Endothelial cell of umbilical vein (primary cell): ENCODE measurements at regions not wholly inside any gene's neighbourhood (a gene's known extent, or its start where the extent isn't known, plus 50 kb on each side); places are given as distances from the start of the nearest gene placed in this dataset.

ENCODE experiments used
- BruUV-seq: library from RNA; stranded (reverse); fragments of 400-500 nt; replicated peaks from 2 replicates; lab custom pipeline; 2021; lab: Mats Ljungman, UMichigan
- CTCF ChIA-PET: fragments of 300-600, 350-600 bp; sonication (Branson Sonifier 250); formaldehyde crosslinking; loops from one replicate; lab custom pipeline; 2021; ENCODE audit warnings: antibody characterized with exemption, inconsistent platforms; lab: Charles Lee
- POLR2A ChIA-PET: fragments of 300-600, 350-600 bp; sonication (Branson Sonifier 250); formaldehyde crosslinking; loops from one replicate; lab custom pipeline; 2021; ENCODE audit warnings: antibody characterized with exemption, inconsistent platforms; lab: Charles Lee
- DNase-seq: peaks from one replicate; pipeline ENCODE4 v3.0.0-alpha.2; 2011; ENCODE audit warnings: low read depth, low spot score
- FAIRE-seq: peaks from 2 replicates; lab custom pipeline; 2011; peaks lifted over from hg19 to GRCh38; lab: Jason Lieb, UNC
- H2AFZ ChIP-seq: 2 replicates; pipeline ENCODE4 v1.6.0; 2012; ENCODE audit warnings: low read depth, low read length, control low read depth, inconsistent platforms
- H3K27ac ChIP-seq: 2 replicates; pipeline ENCODE4 v1.5.1; 2011; ENCODE audit warnings: low read depth, mild to moderate bottlenecking, control low read depth, low read length, moderate library complexity; ENCODE audit not compliant: insufficient read depth
- H3K27me3 ChIP-seq, 2 experiments: 2 replicates each; pipeline versions ENCODE4 v1.6.0 to v1.6.1; 2011; ENCODE audit warnings: low read length in 2 of 2, mixed read lengths in 1 of 2; ENCODE audit not compliant: control insufficient read depth in 2 of 2, insufficient read depth in 2 of 2
- H3K36me3 ChIP-seq, 2 experiments: 2 replicates in 1 of 2; 3 replicates in 1 of 2; pipeline ENCODE4 v1.5.1; 2011; ENCODE audit warnings: low read length in 2 of 2, mild to moderate bottlenecking in 1 of 2, moderate library complexity in 1 of 2; ENCODE audit not compliant: control insufficient read depth in 2 of 2, insufficient read depth in 2 of 2; ENCODE audit errors: extremely low read depth in 1 of 2
- H3K4me1 ChIP-seq: 3 replicates; pipeline ENCODE4 v1.5.1; 2011; ENCODE audit warnings: mild to moderate bottlenecking, low read length; ENCODE audit not compliant: control insufficient read depth, insufficient read depth; ENCODE audit errors: extremely low read depth
- H3K4me2 ChIP-seq: 2 replicates; pipeline ENCODE4 v1.6.1; 2011; ENCODE audit warnings: low read length, control low read depth, mixed read lengths; ENCODE audit not compliant: insufficient read depth
- H3K4me3 ChIP-seq, 3 experiments: fragments of 200-600 bp in 1 of 3; sonication (generic), shearing (Covaris generic) in 1 of 3; replicated peaks in 1 of 3; 2 replicates each; pipeline ENCODE4 v1.5.1; 2011 to 2016; ENCODE audit warnings: control low read depth in 3 of 3, low read length in 3 of 3, mild to moderate bottlenecking in 2 of 3, inconsistent platforms in 1 of 3, low read depth in 1 of 3, moderate library complexity in 1 of 3; ENCODE audit not compliant: insufficient read depth in 1 of 3
- H3K79me2 ChIP-seq: 2 replicates; pipeline ENCODE4 v1.6.0; 2012; ENCODE audit warnings: low read length, inconsistent platforms; ENCODE audit not compliant: control insufficient read depth, insufficient read depth
- H3K9ac ChIP-seq: replicated peaks from 2 replicates; pipeline ENCODE3; 2011; ENCODE audit warnings: low read length, control low read depth; ENCODE audit not compliant: insufficient read depth; ENCODE audit errors: extremely low read depth
- H3K9me1 ChIP-seq: replicated peaks from 3 replicates; pipeline ENCODE4 v1.6.0; 2011; ENCODE audit warnings: mild to moderate bottlenecking, low read length; ENCODE audit not compliant: control insufficient read depth, insufficient read depth; ENCODE audit errors: extremely low read depth
- H3K9me3 ChIP-seq: replicated peaks from 2 replicates; pipeline ENCODE4 v1.5.1; 2012; ENCODE audit warnings: low read length, inconsistent platforms; ENCODE audit not compliant: control insufficient read depth, insufficient read depth
- H4K20me1 ChIP-seq: replicated peaks from 2 replicates; pipeline ENCODE3; 2011; ENCODE audit warnings: mild to moderate bottlenecking, low read length; ENCODE audit not compliant: control insufficient read depth, insufficient read depth; ENCODE audit errors: extremely low read depth
- EZH2 ChIP-seq: IDR thresholded peaks from 2 replicates; pipeline ENCODE4 v1.6.1; 2012; ENCODE audit warnings: borderline replicate concordance, low read depth, mild to moderate bottlenecking, moderate library complexity, low read length, inconsistent platforms; ENCODE audit not compliant: severe bottlenecking
- FOS ChIP-seq: IDR thresholded peaks from 2 replicates; pipeline ENCODE4 v1.6.1; 2011; ENCODE audit warnings: mild to moderate bottlenecking, low read length, moderate library complexity, borderline replicate concordance; ENCODE audit not compliant: insufficient read depth
- GATA2 ChIP-seq: IDR thresholded peaks from 2 replicates; pipeline ENCODE4 v1.7.0; 2011; ENCODE audit warnings: low read depth, mild to moderate bottlenecking, moderate library complexity, mixed read lengths, low read length; ENCODE audit not compliant: insufficient read length, insufficient read depth
- JUN ChIP-seq: IDR thresholded peaks from 2 replicates; pipeline ENCODE4 v1.6.1; 2011; ENCODE audit warnings: borderline replicate concordance, low read depth; ENCODE audit not compliant: insufficient read length, insufficient read depth
- MYC ChIP-seq: IDR thresholded peaks from one replicate; pipeline ENCODE4 v1.6.1; 2011; ENCODE audit warnings: mild to moderate bottlenecking, low read depth, low read length
- POLR2A ChIP-seq: IDR thresholded peaks from 2 replicates; pipeline ENCODE4 v1.6.1; 2012; ENCODE audit warnings: low read depth, mild to moderate bottlenecking, control low read depth, low read length
- POLR2AphosphoS5 ChIP-seq: IDR thresholded peaks from 2 replicates; pipeline ENCODE4 v1.6.1; 2012; ENCODE audit warnings: low read depth, mild to moderate bottlenecking, control low read depth, low read length, moderate library complexity; ENCODE audit not compliant: insufficient read depth
- dilution Hi-C: fragments of 300-500 bp; cut with MboI; formaldehyde crosslinking; loops from one replicate; pipeline ENCODE4 v1.15.0; 2019; ENCODE audit warnings: low sequenced_read_pairs; ENCODE audit not compliant: extremely low pct_ligation_motif_present
- intact Hi-C: fragments of 100-400 bp; cut with micrococcal nuclease; formaldehyde crosslinking; loops from one replicate; pipeline ENCODE4 v1.10.0; 2022
- TF ChIP-seq, protein P1 (sequence below), 2 donors: IDR thresholded peaks; 1 replicate in 1 of 2; 2 replicates in 1 of 2; pipeline ENCODE4 v1.5.1; 2011; ENCODE audit warnings: low read length in 2 of 2, mild to moderate bottlenecking in 2 of 2, moderate library complexity in 2 of 2, control low read depth in 1 of 2, inconsistent platforms in 1 of 2, low read depth in 1 of 2; ENCODE audit not compliant: insufficient read depth in 1 of 2; ENCODE audit errors: extremely low read depth in 1 of 2

DNA sequence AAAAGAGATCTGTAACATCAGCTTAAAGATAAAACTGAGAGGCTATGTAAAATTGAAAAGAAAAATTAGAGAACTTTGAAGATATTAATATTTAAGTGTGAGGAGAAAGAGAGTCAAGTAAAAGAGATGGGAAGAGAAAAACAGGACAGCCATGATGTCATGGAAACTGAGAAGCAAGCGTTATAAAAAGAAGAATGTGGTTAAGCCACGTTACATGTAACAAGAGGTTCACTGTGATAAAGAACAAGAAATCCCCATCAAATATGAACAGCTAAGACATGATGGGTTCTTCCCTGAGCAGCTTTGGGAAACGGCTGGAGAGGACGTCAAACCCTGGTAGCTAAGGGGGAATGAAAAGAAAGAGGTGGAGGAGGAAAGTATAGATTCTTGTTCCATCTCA, 1269.3 kb upstream of the TENM3 start:
- dilution Hi-C loops (no loop called here), intact Hi-C loops (no loop called here)
- DNase-seq: no peak
- TF ChIP-seq JUN (no peak), GATA2 (no peak), MYC (no peak), POLR2AphosphoS5 (no peak), EZH2 (no peak), FOS (no peak), POLR2A (no peak)
- TF ChIP-seq, protein P1, sequence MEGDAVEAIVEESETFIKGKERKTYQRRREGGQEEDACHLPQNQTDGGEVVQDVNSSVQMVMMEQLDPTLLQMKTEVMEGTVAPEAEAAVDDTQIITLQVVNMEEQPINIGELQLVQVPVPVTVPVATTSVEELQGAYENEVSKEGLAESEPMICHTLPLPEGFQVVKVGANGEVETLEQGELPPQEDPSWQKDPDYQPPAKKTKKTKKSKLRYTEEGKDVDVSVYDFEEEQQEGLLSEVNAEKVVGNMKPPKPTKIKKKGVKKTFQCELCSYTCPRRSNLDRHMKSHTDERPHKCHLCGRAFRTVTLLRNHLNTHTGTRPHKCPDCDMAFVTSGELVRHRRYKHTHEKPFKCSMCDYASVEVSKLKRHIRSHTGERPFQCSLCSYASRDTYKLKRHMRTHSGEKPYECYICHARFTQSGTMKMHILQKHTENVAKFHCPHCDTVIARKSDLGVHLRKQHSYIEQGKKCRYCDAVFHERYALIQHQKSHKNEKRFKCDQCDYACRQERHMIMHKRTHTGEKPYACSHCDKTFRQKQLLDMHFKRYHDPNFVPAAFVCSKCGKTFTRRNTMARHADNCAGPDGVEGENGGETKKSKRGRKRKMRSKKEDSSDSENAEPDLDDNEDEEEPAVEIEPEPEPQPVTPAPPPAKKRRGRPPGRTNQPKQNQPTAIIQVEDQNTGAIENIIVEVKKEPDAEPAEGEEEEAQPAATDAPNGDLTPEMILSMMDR (IDR thresholded peaks at IDR 0.05; ENCODE audit: extremely low read depth in 1 of 2, insufficient read depth in 1 of 2, low read depth in 1 of 2, low read length in 2 of 2): no peak
- H3K4me3 ChIP-seq: no peak overlapping the region
- BruUV-seq: no TSS peak
- no peak overlapping the region for H2AFZ ChIP-seq
- POLR2A ChIA-PET: no interaction called here
- no peaks in the 10 kb centered on the region for H3K79me2 ChIP-seq
- H3K36me3 ChIP-seq: no peaks in the 10 kb centered on the region
- H3K4me2 ChIP-seq: no peak overlapping the region
- no peak for FAIRE-seq
- no peaks in the 10 kb centered on the region for H3K9me1 ChIP-seq
- no peak overlapping the region for H3K9ac ChIP-seq
- CTCF ChIA-PET: no interaction called here
- H3K27ac ChIP-seq: no peak overlapping the region
- no peaks in the 10 kb centered on the region for H3K27me3 ChIP-seq
- H3K4me1 ChIP-seq: no peaks in the 10 kb centered on the region
- H3K9me3 ChIP-seq: peaks cover 5% of the 10 kb centered on the region
- no peaks in the 10 kb centered on the region for H4K20me1 ChIP-seq
